ENCODE measurements at regions not wholly inside any gene's neighbourhood (a gene's known extent, or its start where the extent isn't known, plus 50 kb on each side); places are given as distances from the start of the nearest gene placed in this dataset.

DNA sequence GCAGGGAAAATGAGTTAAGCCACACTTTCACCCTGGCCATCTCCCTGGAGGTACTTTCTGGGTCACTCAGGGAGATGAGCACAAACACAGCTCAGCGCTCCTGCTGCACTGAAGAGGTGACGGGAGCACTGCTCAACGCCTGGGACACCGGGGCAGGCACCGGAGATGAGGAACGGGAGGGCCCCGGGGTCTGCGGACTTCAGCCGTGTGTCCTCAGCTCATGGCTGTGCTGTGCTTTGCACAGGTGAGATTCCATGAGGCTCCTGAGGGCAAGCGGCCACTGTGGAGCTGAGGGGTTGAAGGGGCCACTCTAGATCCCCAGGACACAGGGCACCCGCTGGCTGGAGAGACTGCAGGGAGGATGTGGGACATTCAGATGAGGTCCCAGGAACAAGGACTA is 234.2 kb upstream of the EXOC2 start:
- Histone ChIP-seq H3K9ac (no peak overlapping the region), H3K4me1 (ENCODE audit: control insufficient read depth in 1 of 2, insufficient read depth in 2 of 2, low read depth in 1 of 2, low read length in 1 of 2) (no peaks in the 10 kb centered on the region), H3K4me2 (no peak overlapping the region), H3K27ac (ENCODE audit: low read depth in 2 of 2, low read length in 1 of 2) (no peak overlapping the region), H3K36me3 (replicated peaks in 1 of 2; ENCODE audit: control insufficient read depth in 1 of 2, insufficient read depth in 2 of 2, low read length in 1 of 2) (no peaks in the 10 kb centered on the region), H4K20me1 (ENCODE audit: insufficient read depth) (no peaks in the 10 kb centered on the region), H3K9me2 (no peaks in the 10 kb centered on the region), H3K27me3 (ENCODE audit: insufficient read depth) (no peaks in the 10 kb centered on the region; the same call in 1 of the 2 replicates), H3F3A (replicated peaks; ENCODE audit: insufficient read depth) (no peaks in the 10 kb centered on the region), H3K79me2 (ENCODE audit: insufficient read depth) (no peaks in the 10 kb centered on the region), H3K4me3 (ENCODE audit: low read depth in 2 of 2, low read length in 1 of 2) (no peak overlapping the region), H3K9me3 (no peaks in the 10 kb centered on the region), H2AFZ (ENCODE audit: low read depth) (no peak overlapping the region)
- ChIA-PET POLR2A (no interaction called here), CTCF (no interaction called here)
- no peak for TF ChIP-seq CHD2 (IDR thresholded peaks at IDR 0.05; ENCODE audit: low read length, partially characterized antibody)
- TF ChIP-seq MEF2A (IDR thresholded peaks at IDR 0.05; ENCODE audit: borderline replicate concordance, low read depth) = no peak
- TF ChIP-seq PBX3 (IDR thresholded peaks at IDR 0.05) = no peak
- TF ChIP-seq EZH2phosphoT487 (IDR thresholded peaks at IDR 0.05; ENCODE audit: borderline replicate concordance, low read depth) = no peak
- TF ChIP-seq USF1 (IDR thresholded peaks at IDR 0.05; ENCODE audit: borderline replicate concordance, low read depth) = no peak
- no peak for TF ChIP-seq MAX (IDR thresholded peaks at IDR 0.05; ENCODE audit: low read depth)
- TF ChIP-seq IRF3 (IDR thresholded peaks at IDR 0.05; ENCODE audit: low read depth, low read length) = no peak
- no peak for TF ChIP-seq RFX5 (IDR thresholded peaks at IDR 0.05; ENCODE audit: low read length)
- no peak for TF ChIP-seq SIN3A (IDR thresholded peaks at IDR 0.05; ENCODE audit: borderline replicate concordance, low read depth, low read length)
- no peak for TF ChIP-seq NRF1 (IDR thresholded peaks at IDR 0.05; ENCODE audit: low read depth, low read length)
- no peak for TF ChIP-seq FOXJ3 (CRISPR knock-in tag; IDR thresholded peaks at IDR 0.05)
- TF ChIP-seq TCF12 (IDR thresholded peaks at IDR 0.05) = no peak
- no peak for TF ChIP-seq JUND (IDR thresholded peaks at IDR 0.05)
- no peak for DNase-seq
- 10% methylated on average over 8 of the region's 11 CpGs for WGBS (ENCODE audit: low lambda C conversion rate)

- POLR2A ChIA-PET = no interaction called here
- no peak for DNase-seq
- Histone ChIP-seq H3K9ac (no peak overlapping the region), H3K79me2 (ENCODE audit: insufficient read depth) (no peaks in the 10 kb centered on the region), H3K9me3 (no peaks in the 10 kb centered on the region), H3K4me1 (ENCODE audit: control insufficient read depth in 1 of 2, insufficient read depth in 2 of 2, low read depth in 1 of 2, low read length in 1 of 2) (no peaks in the 10 kb centered on the region), H3F3A (replicated peaks; ENCODE audit: insufficient read depth) (no peaks in the 10 kb centered on the region), H3K27ac (ENCODE audit: low read depth in 2 of 2, low read length in 1 of 2) (no peak overlapping the region), H3K4me3 (ENCODE audit: low read depth in 2 of 2, low read length in 1 of 2) (no peak overlapping the region), H3K9me2 (no peaks in the 10 kb centered on the region), H4K20me1 (ENCODE audit: insufficient read depth) (no peaks in the 10 kb centered on the region), H3K36me3 (replicated peaks in 1 of 2; ENCODE audit: control insufficient read depth in 1 of 2, insufficient read depth in 2 of 2, low read length in 1 of 2) (no peaks in the 10 kb centered on the region), H3K4me2 (no peak overlapping the region), H3K27me3 (ENCODE audit: insufficient read depth) (no peaks in the 10 kb centered on the region; the same call in 1 of the 2 replicates), H2AFZ (ENCODE audit: low read depth) (no peak overlapping the region)
- WGBS (ENCODE audit: low lambda C conversion rate) = 7% methylated on average over 2 of the region's 2 CpGs
- CTCF ChIA-PET = no interaction called here
- TF ChIP-seq MAX (IDR thresholded peaks at IDR 0.05; ENCODE audit: low read depth) (no peak), RXRA (IDR thresholded peaks at IDR 0.05; ENCODE audit: borderline replicate concordance, low read depth) (no peak), CTCF (IDR thresholded peaks at IDR 0.05) (no peak), SMC3 (IDR thresholded peaks at IDR 0.05; ENCODE audit: low read depth, low read length) (no peak), EZH2phosphoT487 (IDR thresholded peaks at IDR 0.05; ENCODE audit: borderline replicate concordance, low read depth) (no peak), IRF3 (IDR thresholded peaks at IDR 0.05; ENCODE audit: low read depth, low read length) (no peak)
- TF ChIP-seq, protein P1, sequence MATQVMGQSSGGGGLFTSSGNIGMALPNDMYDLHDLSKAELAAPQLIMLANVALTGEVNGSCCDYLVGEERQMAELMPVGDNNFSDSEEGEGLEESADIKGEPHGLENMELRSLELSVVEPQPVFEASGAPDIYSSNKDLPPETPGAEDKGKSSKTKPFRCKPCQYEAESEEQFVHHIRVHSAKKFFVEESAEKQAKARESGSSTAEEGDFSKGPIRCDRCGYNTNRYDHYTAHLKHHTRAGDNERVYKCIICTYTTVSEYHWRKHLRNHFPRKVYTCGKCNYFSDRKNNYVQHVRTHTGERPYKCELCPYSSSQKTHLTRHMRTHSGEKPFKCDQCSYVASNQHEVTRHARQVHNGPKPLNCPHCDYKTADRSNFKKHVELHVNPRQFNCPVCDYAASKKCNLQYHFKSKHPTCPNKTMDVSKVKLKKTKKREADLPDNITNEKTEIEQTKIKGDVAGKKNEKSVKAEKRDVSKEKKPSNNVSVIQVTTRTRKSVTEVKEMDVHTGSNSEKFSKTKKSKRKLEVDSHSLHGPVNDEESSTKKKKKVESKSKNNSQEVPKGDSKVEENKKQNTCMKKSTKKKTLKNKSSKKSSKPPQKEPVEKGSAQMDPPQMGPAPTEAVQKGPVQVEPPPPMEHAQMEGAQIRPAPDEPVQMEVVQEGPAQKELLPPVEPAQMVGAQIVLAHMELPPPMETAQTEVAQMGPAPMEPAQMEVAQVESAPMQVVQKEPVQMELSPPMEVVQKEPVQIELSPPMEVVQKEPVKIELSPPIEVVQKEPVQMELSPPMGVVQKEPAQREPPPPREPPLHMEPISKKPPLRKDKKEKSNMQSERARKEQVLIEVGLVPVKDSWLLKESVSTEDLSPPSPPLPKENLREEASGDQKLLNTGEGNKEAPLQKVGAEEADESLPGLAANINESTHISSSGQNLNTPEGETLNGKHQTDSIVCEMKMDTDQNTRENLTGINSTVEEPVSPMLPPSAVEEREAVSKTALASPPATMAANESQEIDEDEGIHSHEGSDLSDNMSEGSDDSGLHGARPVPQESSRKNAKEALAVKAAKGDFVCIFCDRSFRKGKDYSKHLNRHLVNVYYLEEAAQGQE (IDR thresholded peaks at IDR 0.05; ENCODE audit: low read depth, low read length) = no peak
These were observed 232.8 kb upstream of the EXOC2 start for GRCh38 chr6:925656-926213.

Measured in SK-N-SH (cell line).